ENCODE measurements at regions not wholly inside any gene's neighbourhood (a gene's known extent, or its start where the extent isn't known, plus 50 kb on each side); places are given as distances from the start of the nearest gene placed in this dataset.

- H3K9ac ChIP-seq (ENCODE audit: control insufficient read depth, extremely low read depth, insufficient read depth, low read length), result no peak overlapping the region
- no peaks in the 10 kb centered on the region for H3K9me1 ChIP-seq (ENCODE audit: control insufficient read depth, extremely low read depth, insufficient read depth, low read length)
- no peak for FAIRE-seq
- H3K79me2 ChIP-seq (ENCODE audit: control insufficient read depth, insufficient read depth, low read length), result no peaks in the 10 kb centered on the region
- TF ChIP-seq CTCF (optimal IDR thresholded peaks at IDR 0.05 in 1 of 3, IDR thresholded peaks at IDR 0.05 in 1 of 3, conservative IDR thresholded peaks at IDR 0.05 in 1 of 3; ENCODE audit: extremely low read depth in 1 of 3, insufficient read depth in 2 of 3, low read length in 3 of 3) (no peak), EZH2 (IDR thresholded peaks at IDR 0.05; ENCODE audit: low read length) (no peak)
- no peak overlapping the region for H3K4me2 ChIP-seq (ENCODE audit: control insufficient read depth, extremely low read depth, insufficient read depth, low read depth, low read length)
- no peak overlapping the region for H3K4me3 ChIP-seq (ENCODE audit: control insufficient read depth in 2 of 3, extremely low read depth in 1 of 3, insufficient read depth in 2 of 3, low read depth in 1 of 3, low read length in 3 of 3)
- no peak overlapping the region for H3K27ac ChIP-seq (ENCODE audit: control insufficient read depth, insufficient read depth, low read length)
- H3K9me3 ChIP-seq (ENCODE audit: control insufficient read depth, low read depth, low read length), result no peaks in the 10 kb centered on the region
- H2AFZ ChIP-seq (ENCODE audit: control insufficient read depth, low read length), result no peak overlapping the region
- H3K4me1 ChIP-seq (ENCODE audit: control insufficient read depth, extremely low read depth, insufficient read depth, low read length), result peaks cover 6% of the 10 kb centered on the region
- no peaks in the 10 kb centered on the region for H3K27me3 ChIP-seq (ENCODE audit: control insufficient read depth, extremely low read depth, insufficient read depth, low read length)
- no peaks in the 10 kb centered on the region for H3K36me3 ChIP-seq (ENCODE audit: control insufficient read depth in 2 of 2, extremely low read depth in 1 of 2, insufficient read depth in 2 of 2, low read length in 2 of 2)
- no peaks in the 10 kb centered on the region for H4K20me1 ChIP-seq (ENCODE audit: control insufficient read depth, extremely low read depth, insufficient read depth, low read length)
- dilution Hi-C loops (cut with MboI; ENCODE audit: extremely low pct_ligation_motif_present, low sequenced_read_pairs), result no loop called here
- DNase-seq (ENCODE audit: low read depth, low spot score), result no peak
These were observed 154.8 kb upstream of the GAS1 start for GRCh38 chr9:87102126-87102525.

- H3K36me3 ChIP-seq (ENCODE audit: control insufficient read depth in 2 of 2, extremely low read depth in 1 of 2, insufficient read depth in 2 of 2, low read length in 2 of 2), result no peaks in the 10 kb centered on the region
- TF ChIP-seq CTCF (optimal IDR thresholded peaks at IDR 0.05 in 1 of 3, IDR thresholded peaks at IDR 0.05 in 1 of 3, conservative IDR thresholded peaks at IDR 0.05 in 1 of 3; ENCODE audit: extremely low read depth in 1 of 3, insufficient read depth in 2 of 3, low read length in 3 of 3) (peak; percentile 31 to 71 (median 44)), EZH2 (IDR thresholded peaks at IDR 0.05; ENCODE audit: low read length) (no peak)
- DNase-seq (ENCODE audit: low read depth, low spot score) (peak; percentile 88), FAIRE-seq (peak; percentile 94)
- H3K27ac ChIP-seq (ENCODE audit: control insufficient read depth, insufficient read depth, low read length), result peak overlapping the region; percentile 51
- H3K79me2 ChIP-seq (ENCODE audit: control insufficient read depth, insufficient read depth, low read length), result no peaks in the 10 kb centered on the region
- no peaks in the 10 kb centered on the region for H4K20me1 ChIP-seq (ENCODE audit: control insufficient read depth, extremely low read depth, insufficient read depth, low read length)
- no peak overlapping the region for H3K4me2 ChIP-seq (ENCODE audit: control insufficient read depth, extremely low read depth, insufficient read depth, low read depth, low read length)
- H3K27me3 ChIP-seq (ENCODE audit: control insufficient read depth, extremely low read depth, insufficient read depth, low read length), result no peaks in the 10 kb centered on the region
- no peak overlapping the region for H3K4me3 ChIP-seq (ENCODE audit: control insufficient read depth in 2 of 3, extremely low read depth in 1 of 3, insufficient read depth in 2 of 3, low read depth in 1 of 3, low read length in 3 of 3)
- peaks cover 22% of the 10 kb centered on the region for H3K4me1 ChIP-seq (ENCODE audit: control insufficient read depth, extremely low read depth, insufficient read depth, low read length)
- no peaks in the 10 kb centered on the region for H3K9me3 ChIP-seq (ENCODE audit: control insufficient read depth, low read depth, low read length)
- no peak overlapping the region for H3K9ac ChIP-seq (ENCODE audit: control insufficient read depth, extremely low read depth, insufficient read depth, low read length)
- dilution Hi-C loops (cut with MboI; ENCODE audit: extremely low pct_ligation_motif_present, low sequenced_read_pairs), result no loop called here
- H2AFZ ChIP-seq (ENCODE audit: control insufficient read depth, low read length), result peak overlapping the region; percentile 68
- H3K9me1 ChIP-seq (ENCODE audit: control insufficient read depth, extremely low read depth, insufficient read depth, low read length), result no peaks in the 10 kb centered on the region
These were observed 159.8 kb upstream of the GAS1 start for GRCh38 chr9:87107072-87107471.
